SJSA1 (cell line): ENCODE measurements at regions not wholly inside any gene's neighbourhood (a gene's known extent, or its start where the extent isn't known, plus 50 kb on each side); places are given as distances from the start of the nearest gene placed in this dataset.

Experiments
- DNase-seq, 2 experiments: peaks; one replicate each; pipeline ENCODE4 v3.0.0-alpha.2; 2015 to 2020; ENCODE audit warnings: low spot score in 2 of 2, low read depth in 1 of 2
- H3K27ac ChIP-seq: fragments of 250-450 bp; sonication (Bioruptor Pico); 2 replicates; pipeline ENCODE4 v1.5.1; 2020; ENCODE audit warnings: mild to moderate bottlenecking, moderate library complexity
- H3K27me3 ChIP-seq: fragments of 250-450 bp; sonication (Bioruptor Pico); replicated peaks from 2 replicates; pipeline ENCODE4 v1.5.1; 2020; ENCODE audit warnings: mild to moderate bottlenecking, moderate library complexity
- H3K36me3 ChIP-seq: fragments of 250-450 bp; sonication (Bioruptor Pico); 2 replicates; pipeline ENCODE4 v1.5.1; 2020; ENCODE audit warnings: mild to moderate bottlenecking
- H3K4me1 ChIP-seq: fragments of 250-450 bp; sonication (Bioruptor Pico); replicated peaks from 2 replicates; pipeline ENCODE4 v1.6.1; 2021; ENCODE audit warnings: mild to moderate bottlenecking
- H3K4me3 ChIP-seq: fragments of 250-450 bp; sonication (Bioruptor Pico); 2 replicates; pipeline ENCODE4 v1.5.1; 2020; ENCODE audit warnings: mild to moderate bottlenecking
- H3K9me3 ChIP-seq: fragments of 250-450 bp; sonication (Bioruptor Pico); replicated peaks from 2 replicates; pipeline ENCODE4 v1.5.1; 2020; ENCODE audit warnings: mild to moderate bottlenecking

- no peak for DNase-seq
- Histone ChIP-seq H3K27me3 (no peaks in the 10 kb centered on the region), H3K4me1 (no peaks in the 10 kb centered on the region), H3K27ac (no peak overlapping the region), H3K9me3 (no peaks in the 10 kb centered on the region), H3K36me3 (no peaks in the 10 kb centered on the region), H3K4me3 (no peak overlapping the region)
These were observed 162.5 kb upstream of the AFF2 start for GRCh38 chrX:148337873-148338272.

DNA sequence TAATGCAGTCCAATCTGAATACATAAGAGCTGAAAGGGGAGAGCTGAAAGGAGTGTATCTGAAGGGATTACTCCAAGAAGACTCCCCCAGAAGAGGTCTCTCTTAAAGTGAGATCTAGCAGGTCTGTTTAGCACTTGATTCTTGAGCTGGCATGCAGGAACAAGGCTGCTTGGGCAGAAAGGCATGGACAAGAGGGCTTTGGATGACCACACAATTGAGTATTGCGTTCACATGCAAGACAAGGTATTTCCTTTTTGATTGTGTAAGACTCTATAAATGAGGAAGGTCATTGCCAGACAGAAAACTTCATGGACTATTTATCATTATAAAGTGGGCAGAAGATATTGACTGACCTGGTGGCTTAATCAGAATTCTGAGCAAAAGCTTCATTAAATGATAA is 145.5 kb upstream of the AFF2 start:
- Histone ChIP-seq H3K27me3 (no peaks in the 10 kb centered on the region), H3K27ac (no peak overlapping the region), H3K4me1 (no peaks in the 10 kb centered on the region), H3K4me3 (no peak overlapping the region), H3K9me3 (no peaks in the 10 kb centered on the region), H3K36me3 (no peaks in the 10 kb centered on the region)
- no peak for DNase-seq

DNA sequence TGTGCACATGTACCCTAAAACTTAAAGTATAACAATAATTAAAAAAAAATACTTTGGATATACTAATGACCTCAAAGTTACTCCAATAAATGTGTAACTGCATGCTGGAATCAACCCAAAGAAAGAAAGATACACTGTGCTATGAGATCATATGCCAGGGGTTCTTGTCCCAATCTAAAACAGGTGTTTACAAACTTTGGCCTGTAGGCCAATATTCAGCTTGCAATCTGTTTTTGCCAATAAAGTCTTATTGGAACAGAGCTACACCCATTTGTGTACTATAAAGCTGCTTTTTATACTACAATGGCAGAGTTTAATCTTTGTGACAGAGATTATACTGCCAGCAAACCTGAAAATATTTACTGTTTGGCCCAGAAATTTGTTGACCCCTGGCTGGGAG is 138.8 kb upstream of the AFF2 start:
- DNase-seq = no peak
- H3K27me3 ChIP-seq = no peaks in the 10 kb centered on the region
- H3K9me3 ChIP-seq = no peaks in the 10 kb centered on the region
- no peaks in the 10 kb centered on the region for H3K36me3 ChIP-seq
- H3K4me3 ChIP-seq = no peak overlapping the region
- no peaks in the 10 kb centered on the region for H3K4me1 ChIP-seq
- H3K27ac ChIP-seq = no peak overlapping the region

DNA sequence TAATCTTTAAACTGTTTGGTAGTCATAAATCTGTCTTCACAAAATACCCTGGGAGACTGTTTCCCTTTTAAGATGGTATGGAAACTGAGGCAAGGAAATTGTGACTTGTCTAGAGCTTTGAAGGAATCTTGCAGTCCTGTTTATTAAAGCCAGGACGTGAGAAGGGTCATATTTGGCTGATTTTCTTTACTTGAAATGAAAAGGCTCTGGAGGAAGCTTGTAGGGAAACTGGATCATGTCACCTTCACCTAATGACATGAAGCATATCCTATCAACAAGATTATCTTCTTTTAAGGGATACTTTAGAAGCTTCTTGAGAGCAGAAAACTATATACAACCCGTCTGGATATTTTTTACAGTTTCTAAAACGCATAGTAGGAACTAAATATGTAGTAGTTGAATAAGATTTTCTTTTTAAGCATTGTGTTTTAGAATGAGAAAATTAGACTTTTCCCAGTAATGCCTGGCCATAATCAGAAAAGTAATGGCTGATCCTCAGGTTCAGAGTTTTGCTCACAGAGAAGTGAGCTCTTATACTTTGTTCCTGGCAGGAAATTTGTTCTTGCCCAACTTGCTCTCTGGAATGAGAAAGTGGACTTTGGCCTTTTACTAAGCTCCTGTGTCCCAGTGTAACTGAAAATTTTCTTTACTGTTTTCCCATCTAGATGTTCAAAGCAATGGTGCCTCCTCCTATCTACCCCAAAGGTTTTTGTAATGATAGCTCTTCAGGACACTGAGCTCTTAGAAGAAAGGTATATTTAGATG is 136.8 kb upstream of the AFF2 start:
- no peak for DNase-seq
- H3K9me3 ChIP-seq = no peaks in the 10 kb centered on the region
- no peak overlapping the region for H3K27ac ChIP-seq
- H3K4me3 ChIP-seq = no peak overlapping the region
- no peaks in the 10 kb centered on the region for H3K27me3 ChIP-seq
- H3K4me1 ChIP-seq = no peaks in the 10 kb centered on the region
- H3K36me3 ChIP-seq = no peaks in the 10 kb centered on the region

GRCh38 chrX:148365233-148365632 is 135.2 kb upstream of the AFF2 start:
- Histone ChIP-seq H3K9me3 (no peaks in the 10 kb centered on the region), H3K4me1 (no peaks in the 10 kb centered on the region), H3K4me3 (no peak overlapping the region), H3K27me3 (no peaks in the 10 kb centered on the region), H3K27ac (no peak overlapping the region), H3K36me3 (no peaks in the 10 kb centered on the region)
- no peak for DNase-seq

DNA sequence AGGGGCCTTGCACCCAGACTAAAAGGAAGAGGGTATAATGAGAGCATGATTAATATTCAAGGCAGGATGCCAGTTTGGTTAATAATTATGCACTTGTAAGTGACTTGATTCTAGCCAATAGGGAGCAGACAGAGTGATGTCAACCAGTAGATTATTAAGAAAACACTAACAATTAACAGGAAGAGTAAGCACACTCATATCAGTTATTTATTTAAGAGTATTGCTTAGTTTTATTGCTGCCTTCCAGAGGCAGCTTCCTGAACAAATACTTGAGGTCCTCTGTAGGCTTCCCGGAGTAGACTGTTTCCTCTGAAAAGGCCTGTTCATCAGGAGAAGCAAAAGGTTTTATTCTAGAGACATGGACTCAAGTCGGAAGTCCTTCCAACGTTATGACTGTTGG is 129.1 kb upstream of the AFF2 start:
- H3K27me3 ChIP-seq = no peaks in the 10 kb centered on the region
- H3K9me3 ChIP-seq = no peaks in the 10 kb centered on the region
- no peak overlapping the region for H3K27ac ChIP-seq
- no peak for DNase-seq
- H3K4me1 ChIP-seq = no peaks in the 10 kb centered on the region
- H3K36me3 ChIP-seq = no peaks in the 10 kb centered on the region
- no peak overlapping the region for H3K4me3 ChIP-seq

- no peaks in the 10 kb centered on the region for H3K36me3 ChIP-seq
- H3K27ac ChIP-seq = no peak overlapping the region
- no peak for DNase-seq
- no peaks in the 10 kb centered on the region for H3K27me3 ChIP-seq
- no peaks in the 10 kb centered on the region for H3K9me3 ChIP-seq
- no peak overlapping the region for H3K4me3 ChIP-seq
- no peaks in the 10 kb centered on the region for H3K4me1 ChIP-seq
These were observed 127.5 kb upstream of the AFF2 start for GRCh38 chrX:148372925-148373324.

DNA sequence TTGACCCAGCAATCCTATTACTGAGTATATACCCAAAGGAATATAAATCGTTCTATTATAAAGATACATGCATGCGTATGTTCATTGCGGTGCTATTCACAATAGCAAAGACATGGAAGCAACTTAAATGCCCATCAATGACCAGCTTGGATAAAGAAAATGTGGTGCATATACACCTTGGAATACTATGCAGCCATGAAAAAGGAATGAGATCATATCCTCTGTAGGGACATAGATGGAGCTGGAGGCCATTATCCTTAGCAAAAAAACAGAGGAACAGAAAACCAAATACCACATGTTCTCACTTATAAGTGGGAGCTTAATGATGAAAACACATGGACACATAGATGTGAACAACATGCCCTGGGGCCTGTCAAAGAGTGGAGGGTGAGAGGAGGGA is 124.1 kb upstream of the AFF2 start:
- DNase-seq = no peak
- H3K4me3 ChIP-seq = no peak overlapping the region

DNA sequence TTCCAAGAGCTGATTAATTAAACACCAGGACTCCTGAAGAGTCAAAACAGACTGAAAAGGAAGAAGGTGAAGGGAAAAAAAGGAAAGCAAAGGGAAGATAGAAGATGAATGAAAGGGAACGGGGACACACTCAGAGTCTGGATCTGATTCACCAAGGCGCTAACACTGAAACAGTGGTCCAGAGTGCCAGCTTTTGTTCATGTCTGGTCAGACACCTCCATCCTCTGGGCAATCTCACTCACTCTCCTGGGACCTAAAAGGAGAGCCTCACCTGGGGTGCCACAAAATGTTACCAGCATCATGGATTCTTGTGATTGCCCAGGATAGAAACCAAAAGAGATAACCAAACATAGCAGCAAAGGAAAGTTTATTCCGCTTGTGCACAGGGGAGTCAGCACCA is 120.3 kb upstream of the AFF2 start:
- Histone ChIP-seq H3K4me1 (no peaks in the 10 kb centered on the region), H3K4me3 (no peak overlapping the region), H3K27me3 (no peaks in the 10 kb centered on the region), H3K27ac (no peak overlapping the region), H3K9me3 (no peaks in the 10 kb centered on the region), H3K36me3 (no peaks in the 10 kb centered on the region)
- no peak for DNase-seq

More for the DNA sequence above, 124.1 kb upstream of the AFF2 start:
- Histone ChIP-seq H3K27me3 (no peaks in the 10 kb centered on the region), H3K4me1 (no peaks in the 10 kb centered on the region), H3K9me3 (no peaks in the 10 kb centered on the region), H3K27ac (no peak overlapping the region), H3K36me3 (no peaks in the 10 kb centered on the region)

DNA sequence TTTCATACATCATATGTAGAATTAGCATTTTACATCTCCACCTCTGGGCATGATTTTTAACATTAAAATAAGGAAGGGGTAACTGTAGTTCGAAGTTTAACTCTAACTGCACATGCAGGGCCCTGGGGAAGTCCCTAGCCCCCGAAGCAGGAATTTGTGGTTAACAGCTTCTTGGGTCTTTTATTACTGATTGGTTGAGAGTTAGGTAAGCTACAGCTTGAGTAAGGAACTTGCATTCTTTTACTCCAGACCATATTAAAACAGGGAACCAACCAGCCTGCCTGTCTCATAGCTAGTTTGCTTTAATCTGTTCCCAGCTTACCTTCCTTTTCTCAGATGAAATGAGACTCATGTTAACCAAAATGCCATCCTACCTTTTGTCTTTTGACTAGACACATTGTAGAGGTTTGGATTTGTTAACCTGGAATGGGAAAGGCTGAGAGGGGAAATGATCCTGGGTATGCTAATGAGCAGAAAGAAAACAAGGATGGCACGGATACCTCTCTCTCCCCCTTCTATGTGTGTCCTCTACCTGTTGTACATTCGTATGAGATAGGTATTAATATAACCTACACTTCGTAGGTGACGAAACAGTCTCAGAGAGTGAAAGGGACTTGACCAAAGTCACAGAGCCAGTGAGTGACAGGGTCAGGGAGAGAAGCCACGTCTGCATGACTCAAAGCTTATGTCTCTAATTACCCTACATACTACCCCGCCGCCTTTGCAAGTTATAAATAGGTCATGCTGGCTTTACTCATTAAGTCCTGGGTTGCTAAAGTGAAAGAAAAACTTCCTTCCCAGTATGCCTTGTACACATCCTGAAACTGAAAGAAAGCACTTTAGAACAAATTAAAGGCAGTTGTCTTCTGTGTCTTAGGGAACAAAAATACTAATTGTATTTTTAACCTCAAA is 119.5 kb upstream of the AFF2 start:
- Histone ChIP-seq H3K4me1 (no peaks in the 10 kb centered on the region), H3K36me3 (no peaks in the 10 kb centered on the region), H3K4me3 (no peak overlapping the region), H3K27me3 (no peaks in the 10 kb centered on the region), H3K27ac (no peak overlapping the region), H3K9me3 (no peaks in the 10 kb centered on the region)
- DNase-seq = peak in 1 of 2 experiments; percentile 1

DNA sequence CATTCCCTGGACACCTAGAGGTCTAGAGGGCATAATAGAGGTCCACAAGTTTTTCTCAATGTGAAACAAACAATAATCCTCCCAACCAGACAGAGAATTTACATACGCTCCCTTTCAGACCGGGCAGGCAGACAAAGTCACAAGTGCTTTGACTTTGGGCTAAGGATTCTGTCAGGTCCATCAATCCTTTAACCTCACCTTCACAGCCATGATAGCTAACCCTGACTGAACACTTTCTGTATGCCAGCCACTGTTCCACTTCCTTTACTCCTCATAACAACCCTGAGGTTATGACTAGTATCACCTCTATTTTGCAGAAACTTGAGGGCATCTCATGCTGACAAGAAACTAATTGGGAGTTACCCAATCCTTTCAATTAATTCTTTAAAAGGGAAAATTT is 118.8 kb upstream of the AFF2 start:
- no peaks in the 10 kb centered on the region for H3K9me3 ChIP-seq
- no peak overlapping the region for H3K4me3 ChIP-seq
- no peaks in the 10 kb centered on the region for H3K4me1 ChIP-seq
- H3K27me3 ChIP-seq = no peaks in the 10 kb centered on the region
- H3K27ac ChIP-seq = no peak overlapping the region
- DNase-seq = no peak
- no peaks in the 10 kb centered on the region for H3K36me3 ChIP-seq

- Histone ChIP-seq H3K27ac (no peak overlapping the region), H3K4me1 (no peaks in the 10 kb centered on the region), H3K4me3 (no peak overlapping the region), H3K9me3 (no peaks in the 10 kb centered on the region), H3K36me3 (no peaks in the 10 kb centered on the region), H3K27me3 (no peaks in the 10 kb centered on the region)
- DNase-seq = no peak
These were observed 117.4 kb upstream of the AFF2 start for GRCh38 chrX:148382983-148383382.

DNA sequence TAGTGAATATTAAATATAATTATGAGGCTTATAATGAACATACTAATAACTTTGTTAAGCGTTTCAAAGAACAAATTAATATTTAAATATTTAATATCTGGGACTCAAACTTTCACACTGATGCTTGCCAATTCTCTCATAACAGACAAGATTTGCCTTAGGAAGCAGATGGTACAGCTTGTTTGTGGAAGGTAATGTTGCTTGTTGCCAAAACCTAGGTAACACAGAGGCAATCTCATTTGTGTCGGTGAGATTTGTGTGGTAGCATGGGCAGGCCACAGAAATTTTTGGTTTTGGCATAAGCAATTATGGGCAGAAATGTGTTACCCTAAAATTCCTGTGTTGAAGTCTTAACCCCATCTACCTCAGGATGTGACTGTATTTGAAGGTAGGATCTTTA is 114.9 kb upstream of the AFF2 start:
- Histone ChIP-seq H3K27me3 (no peaks in the 10 kb centered on the region), H3K4me3 (no peak overlapping the region), H3K9me3 (no peaks in the 10 kb centered on the region), H3K36me3 (no peaks in the 10 kb centered on the region), H3K4me1 (no peaks in the 10 kb centered on the region), H3K27ac (no peak overlapping the region)
- DNase-seq = no peak

DNA sequence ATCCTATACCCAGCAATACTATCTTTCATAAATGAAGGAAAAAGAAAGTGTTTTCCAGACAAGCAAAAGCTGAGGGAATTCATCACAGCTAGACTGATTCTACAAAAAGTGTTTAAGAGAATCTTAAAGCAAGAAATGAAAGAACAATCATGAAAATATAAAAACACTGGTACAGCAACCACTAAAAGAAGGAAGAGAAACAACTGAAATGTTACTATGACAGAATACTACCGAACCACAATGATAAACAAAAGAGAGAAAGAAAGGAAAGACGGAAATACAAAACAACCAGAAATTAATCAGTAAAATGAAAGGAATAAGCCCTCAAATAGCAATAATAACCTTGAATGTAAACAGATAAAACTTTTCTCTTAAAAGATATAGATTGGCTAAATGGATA is 110.8 kb upstream of the AFF2 start:
- H3K27me3 ChIP-seq = no peaks in the 10 kb centered on the region
- no peak for DNase-seq

More for the DNA sequence above, 110.8 kb upstream of the AFF2 start:
- H3K4me1 ChIP-seq = no peaks in the 10 kb centered on the region
- no peaks in the 10 kb centered on the region for H3K36me3 ChIP-seq
- no peaks in the 10 kb centered on the region for H3K9me3 ChIP-seq
- no peak overlapping the region for H3K27ac ChIP-seq
- H3K4me3 ChIP-seq = no peak overlapping the region
